ENCODE measurements at regions not wholly inside any gene's neighbourhood (a gene's known extent, or its start where the extent isn't known, plus 50 kb on each side); places are given as distances from the start of the nearest gene placed in this dataset.

DNA sequence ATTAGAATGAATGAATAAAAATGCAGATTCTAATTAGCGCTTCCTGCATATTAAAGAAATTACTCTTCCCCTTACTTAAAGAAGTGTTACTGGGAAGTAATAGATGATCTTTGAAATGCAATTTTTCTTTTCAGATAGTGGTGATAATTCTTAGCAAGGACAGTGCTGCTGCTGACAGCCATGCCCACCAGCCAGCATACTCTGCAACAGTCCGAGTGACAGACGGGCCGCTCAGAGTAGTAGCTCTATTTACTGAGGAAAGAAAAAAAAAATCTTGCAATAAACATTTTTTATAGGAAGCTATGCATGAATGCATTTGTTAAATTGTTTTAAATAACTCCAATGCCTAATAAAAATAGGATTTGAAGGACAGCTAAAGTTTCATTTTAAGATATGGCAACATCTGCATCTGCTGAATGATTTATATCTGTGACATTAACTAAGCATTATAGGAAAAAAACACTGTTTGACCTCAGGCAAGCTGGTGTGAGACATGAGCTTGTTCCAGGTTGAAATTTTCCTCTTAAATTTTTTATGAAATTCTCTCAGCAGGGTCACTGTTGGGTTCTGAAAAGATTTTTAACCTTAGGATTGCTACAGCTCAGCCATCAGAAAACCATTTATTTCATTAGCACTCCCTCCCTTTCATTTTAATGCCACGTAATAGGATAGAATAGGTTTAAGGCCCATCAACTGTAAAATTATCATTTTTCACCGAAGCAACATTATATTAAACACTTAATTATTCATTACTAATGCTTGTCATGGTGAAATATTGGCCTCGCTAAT is 393.8 kb downstream of the DCDC2C start:
- TF ChIP-seq, protein P1, sequence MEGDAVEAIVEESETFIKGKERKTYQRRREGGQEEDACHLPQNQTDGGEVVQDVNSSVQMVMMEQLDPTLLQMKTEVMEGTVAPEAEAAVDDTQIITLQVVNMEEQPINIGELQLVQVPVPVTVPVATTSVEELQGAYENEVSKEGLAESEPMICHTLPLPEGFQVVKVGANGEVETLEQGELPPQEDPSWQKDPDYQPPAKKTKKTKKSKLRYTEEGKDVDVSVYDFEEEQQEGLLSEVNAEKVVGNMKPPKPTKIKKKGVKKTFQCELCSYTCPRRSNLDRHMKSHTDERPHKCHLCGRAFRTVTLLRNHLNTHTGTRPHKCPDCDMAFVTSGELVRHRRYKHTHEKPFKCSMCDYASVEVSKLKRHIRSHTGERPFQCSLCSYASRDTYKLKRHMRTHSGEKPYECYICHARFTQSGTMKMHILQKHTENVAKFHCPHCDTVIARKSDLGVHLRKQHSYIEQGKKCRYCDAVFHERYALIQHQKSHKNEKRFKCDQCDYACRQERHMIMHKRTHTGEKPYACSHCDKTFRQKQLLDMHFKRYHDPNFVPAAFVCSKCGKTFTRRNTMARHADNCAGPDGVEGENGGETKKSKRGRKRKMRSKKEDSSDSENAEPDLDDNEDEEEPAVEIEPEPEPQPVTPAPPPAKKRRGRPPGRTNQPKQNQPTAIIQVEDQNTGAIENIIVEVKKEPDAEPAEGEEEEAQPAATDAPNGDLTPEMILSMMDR (conservative IDR thresholded peaks at IDR 0.05), result no peak
- no peak for TF ChIP-seq ZFX (IDR thresholded peaks at IDR 0.05)

All from C4-2B (cell line).